Ovary (tissue), 7 donors: ENCODE measurements at regions not wholly inside any gene's neighbourhood (a gene's known extent, or its start where the extent isn't known, plus 50 kb on each side); places are given as distances from the start of the nearest gene placed in this dataset.

Source experiments
- DNase-seq, 5 donors: peaks; one replicate each; pipeline ENCODE4 v3.0.0-alpha.2; 2019 to 2020
- H3K27ac ChIP-seq, 2 donors: fragments of 200-600 bp; one replicate each; pipeline versions ENCODE4 v1.5.1 to v1.8.0; 2019 to 2022
- H3K27me3 ChIP-seq: fragments of 200-600 bp; one replicate; pipeline ENCODE4 v1.8.0; 2022
- H3K36me3 ChIP-seq: fragments of 200-600 bp; sonication (generic); one replicate; pipeline ENCODE4 v1.5.1; 2019
- H3K4me1 ChIP-seq: one replicate; pipeline ENCODE4 v1.8.1; 2013; ENCODE audit warnings: mild to moderate bottlenecking, moderate library complexity; ENCODE audit not compliant: insufficient read depth
- H3K4me3 ChIP-seq: fragments of 200-600 bp; sonication (generic); one replicate; pipeline ENCODE4 v1.5.1; 2017
- H3K9me3 ChIP-seq, 2 donors: fragments of 200-600 bp in 1 of 2; sonication (generic) in 1 of 2; one replicate each; pipeline versions ENCODE4 v1.5.1 to v1.8.1; 2013 to 2019; ENCODE audit warnings: mild to moderate bottlenecking in 1 of 2, moderate library complexity in 1 of 2
- CTCF ChIP-seq, 3 donors: fragments of 450-650 bp in 2 of 3; fragments of 200-600 bp in 1 of 3; IDR thresholded peaks; one replicate each; pipeline versions ENCODE4 v1.5.1 to v1.8.0; 2016 to 2022; ENCODE audit warnings: antibody characterized with exemption in 3 of 3, mild to moderate bottlenecking in 1 of 3
- EP300 ChIP-seq: sonication (generic); formaldehyde crosslinking; IDR thresholded peaks from one replicate; pipeline ENCODE4 v1.6.1; 2017; ENCODE audit warnings: antibody characterized with exemption
- POLR2A ChIP-seq: fragments of 450-650 bp; IDR thresholded peaks from one replicate; pipeline ENCODE4 v1.6.1; 2017; ENCODE audit warnings: antibody characterized with exemption, mild to moderate bottlenecking, moderate library complexity
- WGBS, 3 donors: extraction: QIAGEN DNeasy Blood & Tissue Kit in 1 of 3; methylation state at CpG; one replicate each; pipeline versions ENCODE4 v1.1.5 to v1.1.7; 2013 to 2017; 5-methylcytosine and 5-hydroxymethylcytosine counted together
- intact Hi-C, 4 donors: fragments of 100-400 bp; cut with DNase I; formaldehyde crosslinking; loops; one replicate each; pipeline versions ENCODE4 v1.11.0 to v1.15.1; 2022 to 2023
- donor health status: DM: no; HTN: no; CAD: no; lungs with moderate emphysema.
- donor health status: DM: no; HTN: no; CAD: no.
- donor health status: Bipolar disorder and iron deficiency.
- donor health status: DM: no; HTN: no; CAD: no.
- donor health status: DM: yes; HTN: yes; CAD: no.

DNA sequence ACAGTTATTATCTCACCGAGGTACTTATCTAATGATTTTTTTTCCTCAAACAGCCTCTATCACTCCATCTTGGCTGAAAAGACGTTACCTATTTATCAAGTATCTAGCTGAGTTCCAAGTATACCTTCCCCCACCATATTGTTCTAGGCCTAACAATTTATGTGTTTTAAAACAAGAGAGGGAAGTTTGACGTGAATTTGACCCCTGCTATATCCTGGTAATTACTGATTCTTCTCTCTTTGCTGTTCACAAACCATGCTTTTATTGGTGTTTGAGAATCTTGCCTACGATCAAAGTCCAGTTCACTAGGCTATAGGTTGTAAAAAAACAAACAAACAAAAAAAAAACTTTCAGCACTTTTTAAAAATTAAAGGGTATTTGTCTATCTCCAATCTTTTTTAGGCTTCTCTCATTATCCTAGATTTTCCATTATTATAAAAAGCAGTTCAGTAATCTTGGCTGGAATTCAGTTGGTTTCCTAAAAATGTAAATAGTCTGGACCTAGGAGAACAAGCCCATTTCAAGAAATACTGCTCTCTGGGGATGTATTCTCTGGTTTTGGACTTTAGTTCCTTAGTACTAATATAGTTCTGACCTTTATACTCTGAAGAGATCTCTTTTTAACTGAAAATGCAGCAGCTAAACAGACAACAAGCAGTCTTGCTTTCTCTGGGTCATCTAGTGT, 505.4 kb downstream of the CPS1 start:
- Histone ChIP-seq H3K27ac (no peak overlapping the region), H3K9me3 (no peaks in the 10 kb centered on the region), H3K27me3 (no peaks in the 10 kb centered on the region), H3K36me3 (no peaks in the 10 kb centered on the region), H3K4me1 (no peaks in the 10 kb centered on the region), H3K4me3 (no peak overlapping the region)
- TF ChIP-seq EP300 (no peak), POLR2A (no peak), CTCF (IDR thresholded peaks at IDR 0.05) (no peak)
- no peak for DNase-seq
- intact Hi-C loops = no loop called here
- 24 to 34% (median 27%) methylated on average over 4 of the region's 4 CpGs for WGBS, 3 donors

GRCh38 chr2:211062297-211062612, 505.9 kb downstream of the CPS1 start:
- 65% methylated on average over 5 of the region's 5 CpGs for WGBS, 3 donors
- no peaks in the 10 kb centered on the region for H3K4me1 ChIP-seq
- no peaks in the 10 kb centered on the region for H3K9me3 ChIP-seq
- intact Hi-C loops = no loop called here
- no peak for DNase-seq
- no peaks in the 10 kb centered on the region for H3K36me3 ChIP-seq
- H3K4me3 ChIP-seq = no peak overlapping the region
- no peak overlapping the region for H3K27ac ChIP-seq
- TF ChIP-seq POLR2A = no peak
- no peak for TF ChIP-seq EP300
- TF ChIP-seq CTCF (IDR thresholded peaks at IDR 0.05) = no peak
- no peaks in the 10 kb centered on the region for H3K27me3 ChIP-seq

GRCh38 chr2:211067029-211067428, 510.6 kb downstream of the CPS1 start:
- H3K27me3 ChIP-seq = no peaks in the 10 kb centered on the region
- H3K27ac ChIP-seq = no peak overlapping the region
- DNase-seq = no peak
- H3K4me1 ChIP-seq = no peaks in the 10 kb centered on the region
- H3K4me3 ChIP-seq = no peak overlapping the region
- 91 to 94% (median 94%) methylated on average over 5 of the region's 5 CpGs for WGBS, 3 donors
- no peaks in the 10 kb centered on the region for H3K9me3 ChIP-seq
- TF ChIP-seq POLR2A (no peak), CTCF (IDR thresholded peaks at IDR 0.05) (no peak), EP300 (no peak)
- intact Hi-C loops = no loop called here
- H3K36me3 ChIP-seq = no peaks in the 10 kb centered on the region

GRCh38 chr2:211068108-211068780, 511.8 kb downstream of the CPS1 start:
- WGBS, 3 donors = 62 to 71% (median 65%) methylated on average over 6 of the region's 6 CpGs

More at GRCh38 chr2:211068108-211068780, 511.8 kb downstream of the CPS1 start:
- no peaks in the 10 kb centered on the region for H3K9me3 ChIP-seq
- intact Hi-C loops = no loop called here
- H3K4me3 ChIP-seq = no peak overlapping the region
- H3K27ac ChIP-seq = no peak overlapping the region
- no peaks in the 10 kb centered on the region for H3K27me3 ChIP-seq
- H3K4me1 ChIP-seq = no peaks in the 10 kb centered on the region
- TF ChIP-seq POLR2A (no peak), CTCF (IDR thresholded peaks at IDR 0.05) (no peak), EP300 (no peak)
- H3K36me3 ChIP-seq = no peaks in the 10 kb centered on the region
- DNase-seq = no peak
